ENCODE measurements at regions not wholly inside any gene's neighbourhood (a gene's known extent, or its start where the extent isn't known, plus 50 kb on each side); places are given as distances from the start of the nearest gene placed in this dataset.

DNA sequence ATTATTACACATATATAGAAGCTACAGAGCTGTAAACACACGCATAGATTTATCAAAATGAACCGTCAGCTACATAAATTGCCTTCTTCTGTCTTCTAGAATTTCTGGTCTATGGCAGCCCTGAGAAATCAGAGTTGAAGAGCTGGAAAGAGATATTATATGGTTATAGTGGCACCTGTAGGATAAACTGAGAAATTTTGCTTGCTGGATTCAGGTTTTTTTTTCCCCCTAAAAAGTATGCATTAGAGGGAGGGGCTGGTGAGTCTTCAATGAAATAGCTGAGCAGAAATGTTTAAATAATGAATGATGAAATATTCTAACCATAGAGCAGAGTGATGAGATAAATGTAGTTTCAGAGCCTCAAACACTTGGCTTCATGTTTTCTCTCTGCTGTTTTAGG lies 78.0 kb upstream of the DYNC1I1 start:
- TF ChIP-seq, protein P1, sequence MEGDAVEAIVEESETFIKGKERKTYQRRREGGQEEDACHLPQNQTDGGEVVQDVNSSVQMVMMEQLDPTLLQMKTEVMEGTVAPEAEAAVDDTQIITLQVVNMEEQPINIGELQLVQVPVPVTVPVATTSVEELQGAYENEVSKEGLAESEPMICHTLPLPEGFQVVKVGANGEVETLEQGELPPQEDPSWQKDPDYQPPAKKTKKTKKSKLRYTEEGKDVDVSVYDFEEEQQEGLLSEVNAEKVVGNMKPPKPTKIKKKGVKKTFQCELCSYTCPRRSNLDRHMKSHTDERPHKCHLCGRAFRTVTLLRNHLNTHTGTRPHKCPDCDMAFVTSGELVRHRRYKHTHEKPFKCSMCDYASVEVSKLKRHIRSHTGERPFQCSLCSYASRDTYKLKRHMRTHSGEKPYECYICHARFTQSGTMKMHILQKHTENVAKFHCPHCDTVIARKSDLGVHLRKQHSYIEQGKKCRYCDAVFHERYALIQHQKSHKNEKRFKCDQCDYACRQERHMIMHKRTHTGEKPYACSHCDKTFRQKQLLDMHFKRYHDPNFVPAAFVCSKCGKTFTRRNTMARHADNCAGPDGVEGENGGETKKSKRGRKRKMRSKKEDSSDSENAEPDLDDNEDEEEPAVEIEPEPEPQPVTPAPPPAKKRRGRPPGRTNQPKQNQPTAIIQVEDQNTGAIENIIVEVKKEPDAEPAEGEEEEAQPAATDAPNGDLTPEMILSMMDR (IDR thresholded peaks at IDR 0.05; ENCODE audit: low read depth, low read length, missing control alignments), result no peak
- H3K36me3 ChIP-seq (replicated peaks), result no peaks in the 10 kb centered on the region
- in situ Hi-C loops (cut with HindIII; ENCODE audit: low pct_ligation_motif_present, low sequenced_read_pairs), result loop anchor here (25.0 kb wide), 1 partner anchor 182 kb away; no protein-coding TSS in a partner anchor
- H3K27me3 ChIP-seq (replicated peaks), result no peaks in the 10 kb centered on the region
- no peak overlapping the region for H3K27ac ChIP-seq
- no peak overlapping the region for H3K4me3 ChIP-seq (ENCODE audit: low read depth, low read length)
- DNase-seq, result no peak

DNA sequence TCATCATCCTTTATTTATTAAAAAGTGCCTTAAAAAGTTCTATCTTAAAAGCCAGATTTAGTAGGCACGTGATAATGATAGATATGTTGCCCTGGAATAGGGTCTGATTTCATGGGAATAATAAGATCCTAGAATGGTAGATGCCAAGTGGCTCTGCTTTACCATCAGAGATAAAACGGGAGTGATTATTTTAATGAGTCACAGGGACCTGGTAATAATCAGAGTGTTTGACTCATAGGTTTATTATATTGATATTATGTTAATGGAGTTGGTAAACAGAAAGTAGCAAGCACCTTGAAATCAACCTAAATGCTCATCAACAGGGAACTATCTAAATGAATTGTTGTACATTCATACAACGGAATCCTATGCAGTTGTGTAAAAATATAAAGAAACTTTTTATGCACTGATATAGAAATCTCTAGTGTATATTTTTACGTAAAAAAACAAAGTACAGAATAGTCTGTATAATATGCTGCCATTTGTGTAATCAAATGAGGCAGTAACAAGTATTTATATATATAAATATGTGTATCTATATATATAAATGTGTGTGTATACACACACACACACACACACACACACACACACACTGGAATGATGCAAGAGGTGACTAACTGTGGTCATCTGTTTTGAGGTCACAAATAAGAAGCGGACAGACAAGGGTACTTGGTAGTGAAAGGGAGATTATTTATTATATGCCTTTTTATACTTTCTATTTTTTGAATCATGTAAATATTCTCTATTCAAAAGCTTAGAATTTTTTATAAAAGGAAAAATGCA lies 78.6 kb upstream of the DYNC1I1 start:
- Histone ChIP-seq H3K36me3 (replicated peaks) (no peaks in the 10 kb centered on the region), H3K27me3 (replicated peaks) (no peaks in the 10 kb centered on the region), H3K27ac (no peak overlapping the region), H3K4me3 (ENCODE audit: low read depth, low read length) (no peak overlapping the region)
- TF ChIP-seq, protein P1 (IDR thresholded peaks at IDR 0.05; ENCODE audit: low read depth, low read length, missing control alignments), result no peak
- in situ Hi-C loops (cut with HindIII; ENCODE audit: low pct_ligation_motif_present, low sequenced_read_pairs), result loop anchor here (25.0 kb wide), 1 partner anchor 181 kb away; no protein-coding TSS in a partner anchor
- peak; percentile 35 for DNase-seq

DNA sequence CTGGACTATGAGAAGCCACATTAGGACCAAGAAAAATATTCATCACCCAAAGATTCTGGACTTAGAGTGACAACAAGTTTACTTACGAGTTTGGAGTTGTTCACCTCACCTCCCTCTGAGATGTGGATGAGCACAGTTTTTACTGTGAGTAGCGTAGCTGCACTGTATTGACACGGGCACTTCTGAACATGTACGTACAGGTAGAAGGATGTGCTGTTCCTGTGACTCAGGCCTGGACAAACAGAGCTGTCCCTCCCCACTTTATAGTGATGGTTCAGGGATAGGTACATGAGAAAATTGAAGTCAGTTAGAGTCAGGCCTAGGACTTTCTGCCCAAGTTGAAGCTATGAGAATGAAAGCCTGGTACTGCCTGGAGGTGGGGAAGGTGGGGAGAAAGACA lies 80.9 kb upstream of the DYNC1I1 start:
- Histone ChIP-seq H3K4me3 (ENCODE audit: low read depth, low read length) (no peak overlapping the region), H3K27me3 (replicated peaks) (no peaks in the 10 kb centered on the region), H3K36me3 (replicated peaks) (no peaks in the 10 kb centered on the region), H3K27ac (no peak overlapping the region)
- TF ChIP-seq, protein P1 (IDR thresholded peaks at IDR 0.05; ENCODE audit: low read depth, low read length, missing control alignments), result no peak
- DNase-seq, result no peak
- in situ Hi-C loops (cut with HindIII; ENCODE audit: low pct_ligation_motif_present, low sequenced_read_pairs), result loop anchor here (25.0 kb wide), 1 partner anchor 179 kb away; no protein-coding TSS in a partner anchor

DNA sequence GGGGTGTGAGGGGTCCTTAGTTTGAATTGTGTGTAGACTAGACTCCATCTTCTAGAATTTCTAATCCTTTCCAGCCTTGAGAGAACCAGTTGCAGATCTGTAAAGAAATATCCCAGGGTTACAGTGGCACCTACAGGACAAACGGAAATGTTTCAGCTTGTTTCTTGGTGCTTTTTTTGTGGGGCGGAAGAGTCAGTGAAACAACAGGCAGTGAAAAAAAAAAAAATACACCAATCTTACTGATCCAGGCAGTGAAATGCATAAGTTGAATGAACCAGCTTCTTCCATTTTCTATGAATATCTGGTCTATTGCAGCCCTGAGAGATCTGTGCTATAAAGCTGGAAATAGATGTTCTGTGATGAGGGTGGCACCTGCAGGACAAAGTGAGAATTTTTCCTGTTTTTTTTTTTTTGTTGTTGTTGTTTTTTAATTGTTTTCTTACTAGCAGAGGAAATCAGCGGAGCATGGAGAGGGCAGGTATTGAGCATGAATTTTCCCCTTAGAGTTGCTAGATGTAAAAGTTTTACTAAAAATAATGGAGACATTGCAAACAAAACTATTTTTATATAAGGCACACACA lies 81.9 kb upstream of the DYNC1I1 start:
- DNase-seq, result peak; percentile 51
- TF ChIP-seq, protein P1 (IDR thresholded peaks at IDR 0.05; ENCODE audit: low read depth, low read length, missing control alignments), result peak; percentile 47
- no peak overlapping the region for H3K27ac ChIP-seq
- in situ Hi-C loops (cut with HindIII; ENCODE audit: low pct_ligation_motif_present, low sequenced_read_pairs), result loop anchor here (25.0 kb wide), 1 partner anchor 178 kb away; no protein-coding TSS in a partner anchor
- H3K36me3 ChIP-seq (replicated peaks), result no peaks in the 10 kb centered on the region
- no peaks in the 10 kb centered on the region for H3K27me3 ChIP-seq (replicated peaks)
- no peak overlapping the region for H3K4me3 ChIP-seq (ENCODE audit: low read depth, low read length)

- DNase-seq, result peak; percentile 20
- H3K27ac ChIP-seq, result no peak overlapping the region
- in situ Hi-C loops (cut with HindIII; ENCODE audit: low pct_ligation_motif_present, low sequenced_read_pairs), result loop anchor here (25.0 kb wide), 1 partner anchor 177 kb away; no protein-coding TSS in a partner anchor
- H3K36me3 ChIP-seq (replicated peaks), result no peaks in the 10 kb centered on the region
- H3K4me3 ChIP-seq (ENCODE audit: low read depth, low read length), result no peak overlapping the region
- H3K27me3 ChIP-seq (replicated peaks), result no peaks in the 10 kb centered on the region
- TF ChIP-seq, protein P1 (IDR thresholded peaks at IDR 0.05; ENCODE audit: low read depth, low read length, missing control alignments), result no peak
Measured at GRCh38 chr7:95688931-95689495, 83.3 kb upstream of the DYNC1I1 start.
